ENCODE measurements at regions not wholly inside any gene's neighbourhood (a gene's known extent, or its start where the extent isn't known, plus 50 kb on each side); places are given as distances from the start of the nearest gene placed in this dataset.

GRCh38 chr7:81583882-81584533 is 185.8 kb downstream of the HGF start:
- TF ChIP-seq TAF1 (IDR thresholded peaks at IDR 0.05; ENCODE audit: borderline replicate concordance, insufficient read depth, low read length) = no peak
- no peak for TF ChIP-seq REST (IDR thresholded peaks at IDR 0.05; ENCODE audit: insufficient read depth in 1 of 2, low read depth in 2 of 2, low read length in 2 of 2)
- no peak for TF ChIP-seq FOXP2 (optimal IDR thresholded peaks at IDR 0.05; ENCODE audit: borderline replicate concordance, extremely low read depth, extremely low read length, insufficient read depth)
- TF ChIP-seq POLR2AphosphoS5 (IDR thresholded peaks at IDR 0.05; ENCODE audit: low read depth, low read length) = no peak
- no peak for TF ChIP-seq SIN3A (IDR thresholded peaks at IDR 0.05; ENCODE audit: borderline replicate concordance, insufficient read depth, low read length)

GRCh38 chr7:81583090-81583489 is 186.8 kb downstream of the HGF start:
- TF ChIP-seq REST (IDR thresholded peaks at IDR 0.05; ENCODE audit: insufficient read depth in 1 of 2, low read depth in 2 of 2, low read length in 2 of 2) (no peak), SIN3A (IDR thresholded peaks at IDR 0.05; ENCODE audit: borderline replicate concordance, insufficient read depth, low read length) (no peak), TAF1 (IDR thresholded peaks at IDR 0.05; ENCODE audit: borderline replicate concordance, insufficient read depth, low read length) (no peak), POLR2AphosphoS5 (IDR thresholded peaks at IDR 0.05; ENCODE audit: low read depth, low read length) (no peak), FOXP2 (optimal IDR thresholded peaks at IDR 0.05; ENCODE audit: borderline replicate concordance, extremely low read depth, extremely low read length, insufficient read depth) (no peak)

- TF ChIP-seq FOXP2 (optimal IDR thresholded peaks at IDR 0.05; ENCODE audit: borderline replicate concordance, extremely low read depth, extremely low read length, insufficient read depth) (no peak), POLR2AphosphoS5 (IDR thresholded peaks at IDR 0.05; ENCODE audit: low read depth, low read length) (no peak), REST (IDR thresholded peaks at IDR 0.05; ENCODE audit: insufficient read depth in 1 of 2, low read depth in 2 of 2, low read length in 2 of 2) (no peak), SIN3A (IDR thresholded peaks at IDR 0.05; ENCODE audit: borderline replicate concordance, insufficient read depth, low read length) (no peak), TAF1 (IDR thresholded peaks at IDR 0.05; ENCODE audit: borderline replicate concordance, insufficient read depth, low read length) (no peak)
Observed at GRCh38 chr7:81577642-81578340, 192.1 kb downstream of the HGF start.

GRCh38 chr7:81574723-81575326 is 195.0 kb downstream of the HGF start:
- TF ChIP-seq REST (IDR thresholded peaks at IDR 0.05; ENCODE audit: insufficient read depth in 1 of 2, low read depth in 2 of 2, low read length in 2 of 2) (no peak), FOXP2 (optimal IDR thresholded peaks at IDR 0.05; ENCODE audit: borderline replicate concordance, extremely low read depth, extremely low read length, insufficient read depth) (no peak), SIN3A (IDR thresholded peaks at IDR 0.05; ENCODE audit: borderline replicate concordance, insufficient read depth, low read length) (no peak), TAF1 (IDR thresholded peaks at IDR 0.05; ENCODE audit: borderline replicate concordance, insufficient read depth, low read length) (no peak), POLR2AphosphoS5 (IDR thresholded peaks at IDR 0.05; ENCODE audit: low read depth, low read length) (no peak)

All from PFSK-1 (cell line).